ENCODE measurements at regions not wholly inside any gene's neighbourhood (a gene's known extent, or its start where the extent isn't known, plus 50 kb on each side); places are given as distances from the start of the nearest gene placed in this dataset.

DNA sequence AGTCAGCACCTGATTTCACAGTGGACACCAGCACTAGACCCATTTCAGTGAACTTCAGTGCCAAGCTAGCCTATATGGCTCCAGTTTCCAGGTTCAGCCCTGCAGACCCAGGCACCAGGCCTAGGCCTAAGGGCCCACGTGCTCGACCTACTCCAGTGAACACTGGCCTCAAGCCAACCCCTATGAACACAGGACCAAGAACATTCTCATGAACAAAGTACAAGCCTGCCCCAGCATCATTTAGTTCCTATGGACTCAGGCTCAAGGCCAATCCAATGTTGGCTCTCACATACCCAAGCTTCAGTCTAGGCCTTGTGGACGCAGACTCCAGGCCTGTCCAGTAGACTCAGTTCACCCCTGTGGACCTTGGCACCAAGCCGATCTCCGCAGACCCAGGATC, 385.5 kb downstream of the DHX35 start:
- no peak for TF ChIP-seq EZH2phosphoT487 (IDR thresholded peaks at IDR 0.05; ENCODE audit: borderline replicate concordance, low read length)
- TF ChIP-seq, protein P1, sequence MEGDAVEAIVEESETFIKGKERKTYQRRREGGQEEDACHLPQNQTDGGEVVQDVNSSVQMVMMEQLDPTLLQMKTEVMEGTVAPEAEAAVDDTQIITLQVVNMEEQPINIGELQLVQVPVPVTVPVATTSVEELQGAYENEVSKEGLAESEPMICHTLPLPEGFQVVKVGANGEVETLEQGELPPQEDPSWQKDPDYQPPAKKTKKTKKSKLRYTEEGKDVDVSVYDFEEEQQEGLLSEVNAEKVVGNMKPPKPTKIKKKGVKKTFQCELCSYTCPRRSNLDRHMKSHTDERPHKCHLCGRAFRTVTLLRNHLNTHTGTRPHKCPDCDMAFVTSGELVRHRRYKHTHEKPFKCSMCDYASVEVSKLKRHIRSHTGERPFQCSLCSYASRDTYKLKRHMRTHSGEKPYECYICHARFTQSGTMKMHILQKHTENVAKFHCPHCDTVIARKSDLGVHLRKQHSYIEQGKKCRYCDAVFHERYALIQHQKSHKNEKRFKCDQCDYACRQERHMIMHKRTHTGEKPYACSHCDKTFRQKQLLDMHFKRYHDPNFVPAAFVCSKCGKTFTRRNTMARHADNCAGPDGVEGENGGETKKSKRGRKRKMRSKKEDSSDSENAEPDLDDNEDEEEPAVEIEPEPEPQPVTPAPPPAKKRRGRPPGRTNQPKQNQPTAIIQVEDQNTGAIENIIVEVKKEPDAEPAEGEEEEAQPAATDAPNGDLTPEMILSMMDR (IDR thresholded peaks at IDR 0.05; ENCODE audit: low read depth, low read length, poor library complexity, severe bottlenecking): no peak

Data from DOHH2 (cell line).